H1 (cell line): ENCODE measurements at regions not wholly inside any gene's neighbourhood (a gene's known extent, or its start where the extent isn't known, plus 50 kb on each side); places are given as distances from the start of the nearest gene placed in this dataset.

Experiments
- CTCF ChIA-PET: fragments of 300-600 bp; sonication (Branson Sonifier 250); formaldehyde crosslinking; loops from one replicate; lab custom pipeline; 2021; ENCODE audit not compliant: partially characterized antibody; lab: Charles Lee
- POLR2A ChIA-PET: fragments of 300-600 bp; sonication (Branson Sonifier 250); formaldehyde crosslinking; loops from one replicate; lab custom pipeline; 2021; ENCODE audit warnings: inconsistent platforms; ENCODE audit not compliant: partially characterized antibody; lab: Charles Lee
- DNase-seq, 2 experiments: peaks; one replicate each; pipeline versions ENCODE4 v3.0.0 to v3.0.0-alpha.2; 2010 to 2022; ENCODE audit warnings: low spot score in 2 of 2, low read depth in 1 of 2, mixed read lengths in 1 of 2
- FAIRE-seq: peaks from 2 replicates; lab custom pipeline; 2011; peaks lifted over from hg19 to GRCh38; lab: Jason Lieb, UNC
- H2AFZ ChIP-seq: 2 replicates; pipeline ENCODE4 v1.8.1; 2012; ENCODE audit warnings: low read length, inconsistent platforms
- H2AK5ac ChIP-seq: 2 replicates; pipeline ENCODE4 v1.6.1; 2013; ENCODE audit warnings: low read depth, low read length
- H2BK120ac ChIP-seq: replicated peaks from 2 replicates; pipeline ENCODE3; 2013; ENCODE audit warnings: low read depth, low read length, inconsistent platforms
- H2BK12ac ChIP-seq: 2 replicates; pipeline ENCODE4 v1.6.1; 2013; ENCODE audit warnings: low read depth, low read length
- H2BK15ac ChIP-seq: 2 replicates; pipeline ENCODE4 v1.6.1; 2013; ENCODE audit warnings: low read length
- H2BK20ac ChIP-seq: 2 replicates; pipeline ENCODE4 v1.6.1; 2013; ENCODE audit warnings: low read length
- H2BK5ac ChIP-seq: 2 replicates; pipeline ENCODE4 v1.6.1; 2013; ENCODE audit warnings: low read depth, low read length
- H3K14ac ChIP-seq: 2 replicates; pipeline ENCODE4 v1.6.1; 2013; ENCODE audit warnings: inconsistent platforms; ENCODE audit not compliant: insufficient read length
- H3K18ac ChIP-seq: 2 replicates; pipeline ENCODE4 v1.6.1; 2013; ENCODE audit warnings: low read length; ENCODE audit errors: extremely low read depth
- H3K23ac ChIP-seq: 2 replicates; pipeline ENCODE4 v1.6.1; 2013; ENCODE audit warnings: inconsistent platforms; ENCODE audit not compliant: insufficient read length
- H3K23me2 ChIP-seq: 2 replicates; pipeline ENCODE4 v1.6.1; 2013; ENCODE audit warnings: low read depth, low read length
- H3K27ac ChIP-seq: 2 replicates; pipeline ENCODE4 v1.6.1; 2011; ENCODE audit warnings: low read depth, low read length, inconsistent platforms
- H3K27me3 ChIP-seq, 4 experiments: replicated peaks in 1 of 4; 1 replicate in 1 of 4; 2 replicates in 3 of 4; pipeline versions ENCODE4 v1.6.1 to v1.8.1; 2011 to 2013; ENCODE audit warnings: low read length in 3 of 4, mild to moderate bottlenecking in 3 of 4, inconsistent platforms in 2 of 4, mixed read lengths in 2 of 4, moderate library complexity in 1 of 4; ENCODE audit not compliant: control insufficient read depth in 3 of 4, insufficient read depth in 3 of 4; ENCODE audit errors: extremely low read depth in 1 of 4
- H3K36me3 ChIP-seq, 4 experiments: 2 replicates each; pipeline versions ENCODE4 v1.6.1 to v1.8.1; 2011 to 2013; ENCODE audit warnings: mild to moderate bottlenecking in 4 of 4, low read length in 3 of 4, moderate library complexity in 2 of 4, control low read depth in 1 of 4, inconsistent platforms in 1 of 4; ENCODE audit not compliant: insufficient read depth in 4 of 4, control insufficient read depth in 2 of 4
- H3K4ac ChIP-seq: replicated peaks from 2 replicates; pipeline ENCODE3; 2013; ENCODE audit warnings: low read length, low read depth, mixed read lengths, inconsistent platforms; ENCODE audit not compliant: insufficient read length
- H3K4me1 ChIP-seq, 4 experiments: replicated peaks in 1 of 4; 1 replicate in 1 of 4; 2 replicates in 3 of 4; pipeline versions ENCODE4 v1.6.1 to v1.8.1; 2011 to 2013; ENCODE audit warnings: low read length in 3 of 4, inconsistent platforms in 2 of 4, mixed read lengths in 1 of 4; ENCODE audit not compliant: insufficient read depth in 4 of 4, control insufficient read depth in 3 of 4
- H3K4me2 ChIP-seq, 2 experiments: 2 replicates each; pipeline versions ENCODE4 v1.6.1 to v1.8.1; 2011 to 2013; ENCODE audit warnings: low read depth in 2 of 2, low read length in 2 of 2, control low read depth in 1 of 2, inconsistent platforms in 1 of 2, mild to moderate bottlenecking in 1 of 2; ENCODE audit not compliant: insufficient read depth in 1 of 2
- H3K4me3 ChIP-seq, 4 experiments: fragments of 200-600, 300-600 bp in 1 of 4; sonication (generic), shearing (Covaris generic), sonication (Bioruptor Twin) in 1 of 4; 2 replicates each; pipeline versions ENCODE4 v1.5.1 to v1.8.1; 2011 to 2016; ENCODE audit warnings: low read length in 4 of 4, low read depth in 3 of 4, control low read depth in 2 of 4, inconsistent platforms in 2 of 4, mild to moderate bottlenecking in 2 of 4, mixed read lengths in 1 of 4, moderate library complexity in 1 of 4; ENCODE audit not compliant: insufficient read depth in 2 of 4; ENCODE audit errors: extremely low read depth in 1 of 4
- H3K56ac ChIP-seq: replicated peaks from 2 replicates; pipeline ENCODE3; 2013; ENCODE audit warnings: low read depth, mild to moderate bottlenecking, mixed read lengths, low read length, inconsistent platforms; ENCODE audit not compliant: insufficient read length
- H3K79me1 ChIP-seq: 2 replicates; pipeline ENCODE4 v1.6.1; 2013; ENCODE audit warnings: low read depth, low read length, control low read depth
- H3K79me2 ChIP-seq, 2 experiments: 2 replicates each; pipeline versions ENCODE4 v1.6.1 to v1.8.1; 2012 to 2013; ENCODE audit warnings: low read length in 2 of 2, mild to moderate bottlenecking in 2 of 2, inconsistent platforms in 1 of 2; ENCODE audit not compliant: insufficient read depth in 2 of 2, control insufficient read depth in 1 of 2
- H3K9ac ChIP-seq, 4 experiments: replicated peaks in 1 of 4; 1 replicate in 1 of 4; 2 replicates in 3 of 4; pipeline versions ENCODE4 v1.6.1 to v1.8.1; 2011 to 2013; ENCODE audit warnings: low read depth in 3 of 4, low read length in 3 of 4, control low read depth in 2 of 4, mild to moderate bottlenecking in 2 of 4, moderate library complexity in 2 of 4, inconsistent platforms in 1 of 4; ENCODE audit errors: extremely low read depth in 1 of 4
- H3K9me3 ChIP-seq, 2 experiments: 2 replicates each; pipeline versions ENCODE4 v1.6.1 to v1.8.1; 2012 to 2013; ENCODE audit warnings: mild to moderate bottlenecking in 2 of 2, moderate library complexity in 2 of 2, control low read depth in 1 of 2, inconsistent platforms in 1 of 2, low read depth in 1 of 2, low read length in 1 of 2, mixed read lengths in 1 of 2; ENCODE audit not compliant: insufficient read depth in 2 of 2
- H4K20me1 ChIP-seq, 2 experiments: replicated peaks in 1 of 2; 2 replicates each; pipeline versions ENCODE3 to v1.8.1; 2011 to 2013; ENCODE audit warnings: inconsistent platforms in 2 of 2, low read length in 2 of 2, mild to moderate bottlenecking in 1 of 2; ENCODE audit not compliant: insufficient read depth in 2 of 2, control insufficient read depth in 1 of 2
- H4K5ac ChIP-seq: 2 replicates; pipeline ENCODE4 v1.6.1; 2013; ENCODE audit warnings: low read length, low read depth, mixed read lengths, inconsistent platforms; ENCODE audit not compliant: insufficient read length
- H4K8ac ChIP-seq: 2 replicates; pipeline ENCODE4 v1.8.0; 2013; ENCODE audit warnings: mild to moderate bottlenecking, moderate library complexity, low read length, inconsistent platforms; ENCODE audit not compliant: insufficient read depth; ENCODE audit errors: extremely low read depth
- H4K91ac ChIP-seq: replicated peaks from 2 replicates; pipeline ENCODE3; 2013; ENCODE audit warnings: low read length, mixed read lengths, inconsistent platforms; ENCODE audit not compliant: insufficient read length
- SRF ChIP-seq: IDR thresholded peaks from 2 replicates; pipeline ENCODE4 v1.6.1; 2011; ENCODE audit warnings: mild to moderate bottlenecking, low read depth, low read length, moderate library complexity
- WGBS, 2 experiments: shearing (Covaris generic) in 1 of 2; methylation state at CpG; one replicate each; pipeline versions ENCODE4 v1.1.6 to v1.1.7; 2013 to 2015; ENCODE audit warnings: low lambda C conversion rate in 2 of 2, mixed read lengths in 2 of 2, inconsistent platforms in 1 of 2, low coverage in 1 of 2, missing lambda C conversion rate in 1 of 2; ENCODE audit not compliant: insufficient replicate concordance in 2 of 2, insufficient coverage in 1 of 2, insufficient read length in 1 of 2; ENCODE audit errors: extremely low coverage in 1 of 2, missing lambda C conversion rate in 1 of 2; 5-methylcytosine and 5-hydroxymethylcytosine counted together

DNA sequence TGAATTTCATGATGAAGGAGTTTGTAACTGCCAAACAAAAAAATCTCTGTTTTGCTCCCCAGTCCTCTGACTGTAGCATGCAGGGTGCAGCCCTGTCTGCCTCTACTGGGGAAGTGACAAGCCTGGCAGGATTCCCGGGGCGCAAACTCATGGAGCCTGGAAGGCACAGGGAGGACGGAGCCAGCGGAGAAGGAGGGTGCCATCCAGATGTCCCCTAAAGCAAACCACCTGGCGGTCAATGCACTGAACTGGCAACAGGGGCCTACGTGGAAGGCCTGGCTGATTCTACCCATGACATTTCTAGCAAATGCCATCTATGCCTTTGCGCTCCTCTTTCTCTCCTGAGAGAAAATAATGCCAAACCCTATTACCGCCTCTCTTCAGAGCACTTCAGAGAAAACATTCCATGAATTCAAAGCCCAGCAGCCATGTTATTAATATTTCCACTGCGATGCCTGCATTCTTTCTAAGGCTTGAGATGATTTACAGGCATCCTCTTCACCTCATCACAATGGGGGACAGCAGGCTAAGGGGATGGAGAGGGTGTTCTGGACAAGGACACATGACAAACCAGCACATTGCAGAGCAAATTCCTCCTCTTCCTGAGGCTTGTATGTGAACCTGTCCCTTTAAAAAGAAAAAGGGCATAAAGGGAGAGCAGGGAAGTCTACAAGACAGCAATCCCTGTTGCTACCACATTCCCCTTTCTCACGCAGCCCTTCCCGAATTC is 329.3 kb upstream of the NOCT start:
- Histone ChIP-seq H3K4me2 (no peak overlapping the region), H2AFZ (no peak overlapping the region), H3K36me3 (no peaks in the 10 kb centered on the region), H4K5ac (no peak overlapping the region), H3K23me2 (no peaks in the 10 kb centered on the region; the same call in 1 of the 2 replicates), H2BK20ac (no peak overlapping the region), H3K4ac (no peak overlapping the region), H2BK5ac (no peak overlapping the region), H2BK12ac (no peak overlapping the region), H4K20me1 (no peaks in the 10 kb centered on the region), H2BK15ac (0 out of 2 replicates have a peak overlapping the region, but pooled peaks have one; percentile 12), H3K23ac (no peak overlapping the region), H3K9ac (no peak overlapping the region), H3K9me3 (no peaks in the 10 kb centered on the region), H4K91ac (no peak overlapping the region), H2AK5ac (no peak overlapping the region), H3K27me3 (no peaks in the 10 kb centered on the region), H3K14ac (no peak overlapping the region), H3K56ac (no peak overlapping the region), H3K18ac (no peak overlapping the region), H3K79me1 (no peaks in the 10 kb centered on the region), H2BK120ac (no peak overlapping the region), H3K4me1 (peaks cover 5 to 7% (median 6%) of the 10 kb centered on the region in 4 experiments), H4K8ac (no peak overlapping the region), H3K79me2 (no peaks in the 10 kb centered on the region), H3K27ac (no peak overlapping the region), H3K4me3 (no peak overlapping the region)
- 88% methylated on average over 11 of the region's 11 CpGs; no CpG with 5 or more reads in 1 of the 2 experiments for WGBS, 2 experiments
- FAIRE-seq (no peak), DNase-seq (no peak)
- TF ChIP-seq SRF: no peak
- ChIA-PET POLR2A (no interaction called here), CTCF (interaction anchor here (1.8 to 3.1 kb wide), 2 partner anchors 184 to 252 kb away, joined by 5 to 19 read pairs; no protein-coding TSS in a partner anchor)
